Lower lobe of right lung (tissue), 2 donors: ENCODE measurements at regions not wholly inside any gene's neighbourhood (a gene's known extent, or its start where the extent isn't known, plus 50 kb on each side); places are given as distances from the start of the nearest gene placed in this dataset.

Experiments
- ATAC-seq, 2 donors: fragments of 200-7000 bp; cut with Tn5 transposase; one replicate each; pipeline ENCODE4 v1.9.1; 2020 to 2022; ENCODE audit warnings: mild to moderate bottlenecking in 2 of 2, moderate library complexity in 2 of 2
- DNase-seq: peaks from one replicate; pipeline ENCODE4 v3.0.0-alpha.2; 2020
- H3K27ac ChIP-seq: fragments of 200-600 bp; one replicate; pipeline ENCODE4 v1.8.0; 2022
- H3K27me3 ChIP-seq: fragments of 200-600 bp; one replicate; pipeline ENCODE4 v1.8.0; 2022; ENCODE audit warnings: low read depth
- H3K36me3 ChIP-seq: fragments of 200-600 bp; one replicate; pipeline ENCODE4 v1.8.0; 2022; ENCODE audit warnings: mild to moderate bottlenecking
- H3K4me1 ChIP-seq: fragments of 200-600 bp; one replicate; pipeline ENCODE4 v1.8.0; 2022
- H3K4me3 ChIP-seq: fragments of 200-600 bp; one replicate; pipeline ENCODE4 v1.8.0; 2022; ENCODE audit warnings: mild to moderate bottlenecking
- H3K9me3 ChIP-seq: fragments of 200-600 bp; one replicate; pipeline ENCODE4 v1.8.0; 2022
- intact Hi-C: fragments of 100-400 bp; cut with DNase I; formaldehyde crosslinking; loops from one replicate; pipeline ENCODE4 v1.11.0; 2022
- TF ChIP-seq, protein P1 (sequence below): fragments of 200-600 bp; IDR thresholded peaks from one replicate; pipeline ENCODE4 v1.8.0; 2022; ENCODE audit warnings: antibody characterized with exemption, mild to moderate bottlenecking
- donor health status: DM: no; HTN: yes; CAD: no; lungs with severe emphysema.

DNA sequence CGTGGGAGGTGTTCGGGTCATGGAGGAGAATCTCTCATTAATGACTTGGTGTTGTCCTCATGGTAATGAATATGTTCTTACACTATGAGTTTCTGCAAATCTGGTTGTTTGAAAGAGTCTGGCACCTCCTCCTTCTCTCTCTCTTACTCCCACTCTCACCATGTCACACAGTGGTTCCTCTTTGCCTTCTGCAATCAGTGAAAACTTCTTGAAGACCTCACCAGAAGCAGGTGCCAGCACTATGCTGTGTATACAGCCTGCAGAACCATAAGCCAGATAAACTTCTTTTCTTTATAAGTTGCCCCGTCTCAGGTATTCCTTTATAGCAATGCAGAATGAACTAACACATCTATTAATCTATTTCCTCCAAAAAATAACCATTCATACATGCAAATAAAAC lies 275.0 kb downstream of the ANTXR2 start:
- intact Hi-C loops = no loop called here
- TF ChIP-seq, protein P1, sequence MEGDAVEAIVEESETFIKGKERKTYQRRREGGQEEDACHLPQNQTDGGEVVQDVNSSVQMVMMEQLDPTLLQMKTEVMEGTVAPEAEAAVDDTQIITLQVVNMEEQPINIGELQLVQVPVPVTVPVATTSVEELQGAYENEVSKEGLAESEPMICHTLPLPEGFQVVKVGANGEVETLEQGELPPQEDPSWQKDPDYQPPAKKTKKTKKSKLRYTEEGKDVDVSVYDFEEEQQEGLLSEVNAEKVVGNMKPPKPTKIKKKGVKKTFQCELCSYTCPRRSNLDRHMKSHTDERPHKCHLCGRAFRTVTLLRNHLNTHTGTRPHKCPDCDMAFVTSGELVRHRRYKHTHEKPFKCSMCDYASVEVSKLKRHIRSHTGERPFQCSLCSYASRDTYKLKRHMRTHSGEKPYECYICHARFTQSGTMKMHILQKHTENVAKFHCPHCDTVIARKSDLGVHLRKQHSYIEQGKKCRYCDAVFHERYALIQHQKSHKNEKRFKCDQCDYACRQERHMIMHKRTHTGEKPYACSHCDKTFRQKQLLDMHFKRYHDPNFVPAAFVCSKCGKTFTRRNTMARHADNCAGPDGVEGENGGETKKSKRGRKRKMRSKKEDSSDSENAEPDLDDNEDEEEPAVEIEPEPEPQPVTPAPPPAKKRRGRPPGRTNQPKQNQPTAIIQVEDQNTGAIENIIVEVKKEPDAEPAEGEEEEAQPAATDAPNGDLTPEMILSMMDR = no peak
- DNase-seq (no peak), ATAC-seq (no peak)
- Histone ChIP-seq H3K27ac (no peak overlapping the region), H3K36me3 (no peaks in the 10 kb centered on the region), H3K4me3 (no peak overlapping the region), H3K4me1 (no peaks in the 10 kb centered on the region), H3K27me3 (no peaks in the 10 kb centered on the region), H3K9me3 (no peaks in the 10 kb centered on the region)

DNA sequence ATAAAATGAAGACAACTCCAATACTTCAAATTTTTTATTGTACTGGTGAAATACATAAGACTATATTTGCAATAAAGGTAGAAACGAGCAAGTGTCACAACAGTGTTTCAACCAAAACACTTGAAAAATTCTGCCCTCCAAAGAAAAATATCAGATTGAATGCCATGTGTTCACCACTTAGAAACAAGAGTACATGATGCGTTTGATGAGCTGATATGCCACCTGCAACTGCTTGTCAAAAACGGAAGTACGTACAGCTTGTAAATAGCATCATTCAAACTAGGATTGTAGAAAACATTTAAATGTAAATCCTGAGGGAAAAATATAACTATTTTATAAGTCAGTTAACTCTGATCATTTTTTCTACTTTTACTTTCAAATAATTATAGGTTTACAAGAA lies 276.1 kb downstream of the ANTXR2 start:
- Histone ChIP-seq H3K9me3 (no peaks in the 10 kb centered on the region), H3K36me3 (no peaks in the 10 kb centered on the region), H3K4me3 (no peak overlapping the region), H3K27ac (no peak overlapping the region), H3K4me1 (no peaks in the 10 kb centered on the region), H3K27me3 (no peaks in the 10 kb centered on the region)
- intact Hi-C loops = no loop called here
- ATAC-seq = no peak
- DNase-seq = no peak
- TF ChIP-seq, protein P1 = no peak

DNA sequence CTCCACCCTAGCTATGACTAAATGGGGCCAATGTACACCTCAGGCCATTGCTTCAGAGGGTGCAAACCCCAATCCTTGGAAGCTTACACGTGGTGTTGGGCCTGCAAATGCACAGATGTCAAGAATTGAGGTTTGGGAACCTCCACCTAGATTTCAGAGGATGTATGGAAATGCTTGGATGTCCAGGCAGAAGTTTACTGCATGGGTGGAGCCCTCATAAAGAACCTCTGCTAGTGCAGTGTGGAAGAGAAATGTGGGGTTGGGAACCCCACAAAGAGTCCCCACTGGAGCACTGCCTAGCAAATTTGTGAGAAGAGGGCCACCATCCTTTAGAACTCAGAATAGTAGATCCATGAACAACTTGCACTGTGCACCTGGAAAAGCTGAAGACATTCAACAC lies 284.1 kb downstream of the ANTXR2 start:
- Histone ChIP-seq H3K9me3 (peaks cover 13% of the 10 kb centered on the region), H3K27me3 (no peaks in the 10 kb centered on the region), H3K4me1 (no peaks in the 10 kb centered on the region), H3K27ac (no peak overlapping the region), H3K36me3 (no peaks in the 10 kb centered on the region), H3K4me3 (no peak overlapping the region)
- TF ChIP-seq, protein P1 = no peak
- intact Hi-C loops = no loop called here
- ATAC-seq (no peak), DNase-seq (no peak)

DNA sequence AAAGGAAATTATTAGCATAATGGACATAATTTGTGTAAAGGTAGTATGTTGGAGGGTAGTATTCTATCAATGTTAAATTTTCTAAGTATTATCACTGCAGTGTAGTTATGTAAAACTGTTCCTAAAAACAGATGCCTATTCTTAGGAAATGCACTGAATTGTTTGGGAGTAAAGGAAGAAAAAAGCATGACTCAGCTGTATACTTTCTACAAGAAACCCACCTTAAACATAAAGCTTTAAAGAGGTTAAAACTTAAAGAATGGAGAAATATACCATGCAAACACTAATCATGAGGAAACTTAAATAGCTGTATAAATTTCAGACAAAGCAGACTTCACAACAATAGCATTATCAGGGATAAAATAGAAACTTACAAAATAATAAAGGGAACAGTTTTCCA lies 292.9 kb downstream of the ANTXR2 start:
- Histone ChIP-seq H3K27me3 (no peaks in the 10 kb centered on the region), H3K9me3 (no peaks in the 10 kb centered on the region), H3K36me3 (no peaks in the 10 kb centered on the region), H3K4me3 (no peak overlapping the region), H3K27ac (no peak overlapping the region), H3K4me1 (no peaks in the 10 kb centered on the region)
- TF ChIP-seq, protein P1 = no peak
- intact Hi-C loops = no loop called here
- DNase-seq (no peak), ATAC-seq (no peak)

DNA sequence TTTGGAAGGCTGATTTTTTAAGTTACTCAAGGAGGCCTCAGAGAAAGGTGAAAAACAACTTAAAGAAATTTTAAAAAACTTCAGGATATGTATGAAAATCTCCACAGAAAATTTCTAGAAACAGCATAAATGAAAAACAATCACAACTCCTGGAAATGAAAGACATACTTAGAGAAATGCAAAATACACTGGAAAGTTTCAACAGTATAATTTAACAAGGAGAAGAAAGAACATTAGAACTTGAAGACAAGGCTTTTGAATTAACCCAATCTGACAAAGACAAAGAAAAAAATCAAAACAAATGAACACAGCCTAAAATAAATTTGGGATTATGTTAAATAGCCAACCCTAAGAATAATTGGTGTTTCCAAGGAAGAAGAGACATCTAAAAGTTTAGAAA lies 300.5 kb downstream of the ANTXR2 start:
- H3K36me3 ChIP-seq = no peaks in the 10 kb centered on the region
- intact Hi-C loops = no loop called here
- H3K27ac ChIP-seq = no peak overlapping the region
- no peak overlapping the region for H3K4me3 ChIP-seq
- no peaks in the 10 kb centered on the region for H3K4me1 ChIP-seq
- H3K9me3 ChIP-seq = peaks cover 5% of the 10 kb centered on the region
- TF ChIP-seq, protein P1 = no peak
- no peak for ATAC-seq
- no peak for DNase-seq
- no peaks in the 10 kb centered on the region for H3K27me3 ChIP-seq

DNA sequence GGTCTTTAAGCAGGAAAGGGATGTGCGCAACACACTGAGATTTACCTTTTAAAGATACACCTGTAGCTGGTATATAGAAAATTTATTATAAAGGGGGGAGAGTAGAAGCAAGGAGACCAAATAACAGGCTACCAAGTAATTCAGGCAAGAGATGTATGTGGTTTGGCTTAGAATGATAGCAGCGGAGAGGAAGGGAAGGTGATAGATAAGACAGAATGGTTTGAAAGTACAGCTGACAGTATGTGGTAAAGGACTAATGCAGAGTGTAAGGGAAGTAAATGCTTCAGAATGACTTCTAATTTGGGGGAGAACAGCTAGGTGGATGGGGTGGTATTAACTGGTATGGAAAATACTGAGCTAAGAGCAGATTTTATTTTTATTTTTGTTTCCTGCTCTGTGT lies 308.9 kb downstream of the ANTXR2 start:
- Histone ChIP-seq H3K27me3 (no peaks in the 10 kb centered on the region), H3K36me3 (no peaks in the 10 kb centered on the region), H3K27ac (no peak overlapping the region), H3K9me3 (peaks cover 7% of the 10 kb centered on the region), H3K4me1 (no peaks in the 10 kb centered on the region), H3K4me3 (no peak overlapping the region)
- TF ChIP-seq, protein P1 = no peak
- DNase-seq (no peak), ATAC-seq (no peak)
- intact Hi-C loops = no loop called here
